ENCODE measurements at regions not wholly inside any gene's neighbourhood (a gene's known extent, or its start where the extent isn't known, plus 50 kb on each side); places are given as distances from the start of the nearest gene placed in this dataset.

DNA sequence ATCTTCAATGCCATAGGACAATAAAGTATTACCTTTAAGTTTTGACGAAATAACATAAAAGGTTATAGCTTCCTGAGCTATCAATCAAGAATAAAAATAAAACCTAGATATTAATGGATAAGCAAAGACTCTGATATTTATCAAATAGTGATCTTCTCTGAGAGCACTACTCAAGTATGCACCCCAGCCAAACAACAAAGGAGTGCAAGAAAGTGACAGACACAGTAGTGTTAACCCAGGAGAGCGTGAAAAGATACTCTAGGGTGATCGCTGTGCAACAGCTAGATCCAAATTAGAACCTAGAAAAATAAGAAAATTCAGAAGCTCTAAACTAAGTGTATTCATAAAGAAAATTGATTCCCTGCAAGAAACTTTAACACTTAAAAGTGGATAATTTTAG is 83.5 kb upstream of the CDYL start:
- no peaks in the 10 kb centered on the region for H3K9me3 ChIP-seq
- ATAC-seq (ENCODE audit: low FRiP score in 2 of 2) (no peak), DNase-seq (no peak)
- peaks cover 0 to 15% (median 0%) of the 10 kb centered on the region in 4 donors for H3K4me1 ChIP-seq
- H3K27ac ChIP-seq, result no peak overlapping the region
- no peaks in the 10 kb centered on the region for H3K27me3 ChIP-seq
- WGBS, 2 donors, result 90 to 94% methylated on average over 3 of the region's 3 CpGs
- no peaks in the 10 kb centered on the region for H3K36me3 ChIP-seq
- no peak overlapping the region for H3K4me3 ChIP-seq
- TF ChIP-seq POLR2A (IDR thresholded peaks at IDR 0.05) (no peak), EP300 (IDR thresholded peaks at IDR 0.05) (no peak), POLR2AphosphoS5 (IDR thresholded peaks at IDR 0.05) (no peak)
- TF ChIP-seq, protein P1, sequence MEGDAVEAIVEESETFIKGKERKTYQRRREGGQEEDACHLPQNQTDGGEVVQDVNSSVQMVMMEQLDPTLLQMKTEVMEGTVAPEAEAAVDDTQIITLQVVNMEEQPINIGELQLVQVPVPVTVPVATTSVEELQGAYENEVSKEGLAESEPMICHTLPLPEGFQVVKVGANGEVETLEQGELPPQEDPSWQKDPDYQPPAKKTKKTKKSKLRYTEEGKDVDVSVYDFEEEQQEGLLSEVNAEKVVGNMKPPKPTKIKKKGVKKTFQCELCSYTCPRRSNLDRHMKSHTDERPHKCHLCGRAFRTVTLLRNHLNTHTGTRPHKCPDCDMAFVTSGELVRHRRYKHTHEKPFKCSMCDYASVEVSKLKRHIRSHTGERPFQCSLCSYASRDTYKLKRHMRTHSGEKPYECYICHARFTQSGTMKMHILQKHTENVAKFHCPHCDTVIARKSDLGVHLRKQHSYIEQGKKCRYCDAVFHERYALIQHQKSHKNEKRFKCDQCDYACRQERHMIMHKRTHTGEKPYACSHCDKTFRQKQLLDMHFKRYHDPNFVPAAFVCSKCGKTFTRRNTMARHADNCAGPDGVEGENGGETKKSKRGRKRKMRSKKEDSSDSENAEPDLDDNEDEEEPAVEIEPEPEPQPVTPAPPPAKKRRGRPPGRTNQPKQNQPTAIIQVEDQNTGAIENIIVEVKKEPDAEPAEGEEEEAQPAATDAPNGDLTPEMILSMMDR (IDR thresholded peaks at IDR 0.05), result no peak

DNA sequence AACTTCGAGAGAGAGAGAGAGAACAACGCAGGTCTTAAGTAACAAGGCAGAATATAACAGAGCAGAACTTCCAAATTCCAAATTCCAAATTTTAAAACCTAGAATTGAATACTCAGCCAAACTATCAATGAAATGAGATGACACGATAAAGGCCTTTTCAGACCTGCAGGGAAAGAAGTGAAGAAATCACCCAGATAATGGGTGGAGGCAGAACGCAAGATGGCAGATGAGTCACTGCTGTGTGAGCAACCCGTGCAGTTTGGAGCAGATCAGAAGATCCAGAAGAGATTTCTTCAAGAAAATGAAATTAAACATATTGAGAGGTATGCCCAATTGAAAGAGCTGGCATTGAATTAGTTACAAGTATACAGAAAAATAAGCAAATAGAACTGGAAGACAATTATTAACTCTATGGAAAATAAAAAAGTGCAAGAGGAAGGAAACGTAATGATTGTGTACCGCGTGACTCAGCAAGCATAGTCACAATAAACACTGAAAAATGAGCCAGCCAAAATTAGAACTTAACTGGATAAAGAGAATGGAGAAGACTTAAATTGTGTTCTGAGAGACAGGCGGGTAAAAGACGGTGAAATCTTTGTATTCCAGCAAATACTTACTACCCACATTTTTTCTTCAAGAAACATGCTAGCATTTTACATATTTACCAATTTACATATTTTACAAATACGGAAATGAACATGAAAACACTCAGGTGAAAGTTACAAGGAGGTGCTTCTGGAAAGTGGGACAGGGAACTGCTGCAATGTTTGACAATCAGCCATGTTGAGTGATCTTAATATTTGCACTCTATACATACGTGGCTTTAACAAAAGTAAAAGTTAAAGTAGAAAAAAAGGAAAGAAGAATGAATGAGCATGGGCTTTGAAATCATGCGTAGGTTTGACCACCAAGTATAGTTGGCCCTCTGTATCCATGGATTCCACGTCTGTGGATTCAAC is 87.9 kb upstream of the CDYL start:
- H3K4me1 ChIP-seq, result peaks cover 0 to 11% (median 0%) of the 10 kb centered on the region in 4 donors
- ATAC-seq (ENCODE audit: low FRiP score in 2 of 2) (peak in 1 of 2 donors; percentile 93), DNase-seq (peak in 1 of 2 donors; percentile 37)
- no peaks in the 10 kb centered on the region for H3K9me3 ChIP-seq
- no peaks in the 10 kb centered on the region for H3K27me3 ChIP-seq
- TF ChIP-seq POLR2A (IDR thresholded peaks at IDR 0.05) (no peak), EP300 (IDR thresholded peaks at IDR 0.05) (no peak), POLR2AphosphoS5 (IDR thresholded peaks at IDR 0.05) (no peak)
- TF ChIP-seq, protein P1 (IDR thresholded peaks at IDR 0.05), result no peak
- peak overlapping the region in 3 of 4 donors; percentile 2 to 25 (median 16) for H3K27ac ChIP-seq
- 62 to 63% methylated on average over 14 of the region's 14 CpGs for WGBS, 2 donors
- H3K36me3 ChIP-seq, result no peaks in the 10 kb centered on the region
- H3K4me3 ChIP-seq, result no peak overlapping the region

DNA sequence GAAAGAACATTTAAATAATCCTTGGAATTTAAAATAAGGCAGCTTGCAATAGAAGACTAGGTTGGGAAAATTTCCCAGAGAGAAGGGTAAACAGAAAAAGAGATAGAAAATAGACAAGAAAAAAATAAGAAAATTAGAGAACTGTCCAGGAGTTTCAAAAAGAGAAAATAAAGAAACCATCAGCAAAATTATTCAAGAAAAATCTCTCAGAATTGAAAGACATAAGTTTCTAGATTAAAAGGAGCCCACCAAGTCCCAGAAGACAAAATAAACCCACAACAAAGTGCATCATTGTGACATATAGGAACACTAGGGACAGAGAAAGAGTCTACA is 88.6 kb upstream of the CDYL start:
- DNase-seq (no peak), ATAC-seq (ENCODE audit: low FRiP score in 2 of 2) (peak in 1 of 2 donors; percentile 16)
- Histone ChIP-seq H3K9me3 (no peaks in the 10 kb centered on the region), H3K27ac (no peak overlapping the region), H3K27me3 (no peaks in the 10 kb centered on the region), H3K4me1 (peaks cover 0 to 9% (median 0%) of the 10 kb centered on the region in 4 donors), H3K36me3 (no peaks in the 10 kb centered on the region), H3K4me3 (no peak overlapping the region)
- TF ChIP-seq EP300 (IDR thresholded peaks at IDR 0.05) (no peak), POLR2A (IDR thresholded peaks at IDR 0.05) (no peak), POLR2AphosphoS5 (IDR thresholded peaks at IDR 0.05) (no peak)
- TF ChIP-seq, protein P1 (IDR thresholded peaks at IDR 0.05), result no peak

DNA sequence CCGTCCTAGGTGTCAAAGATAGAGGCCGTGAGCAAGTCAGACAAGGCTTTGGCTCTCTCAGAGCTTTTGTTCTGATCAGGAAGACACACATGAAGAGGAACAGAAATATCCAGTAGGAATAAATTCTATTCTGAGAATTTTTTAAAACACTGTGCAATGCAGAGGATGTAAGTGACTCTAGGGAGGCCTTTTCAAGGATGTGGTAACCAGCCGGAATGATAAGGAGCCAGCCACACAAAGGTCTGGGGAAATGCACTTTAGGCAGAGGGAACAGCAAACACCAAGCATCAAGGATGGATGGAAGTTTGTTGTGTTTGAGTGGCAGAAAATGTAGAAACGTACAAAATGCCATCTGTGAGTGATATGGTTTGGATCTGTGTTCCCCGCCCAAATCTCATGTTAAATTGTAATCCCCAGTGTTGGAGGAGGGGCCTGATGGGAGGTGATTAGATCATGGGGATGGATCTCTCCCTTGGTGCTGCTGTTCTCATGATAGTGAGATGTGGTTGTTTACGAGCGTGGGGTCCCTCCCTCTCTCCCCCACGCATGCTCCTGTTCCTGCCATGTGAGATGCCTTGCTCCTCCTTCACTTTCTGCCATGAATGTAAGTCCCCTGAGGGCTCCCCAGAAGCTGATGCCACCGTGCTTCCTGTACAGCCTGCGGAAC is 93.6 kb upstream of the CDYL start:
- H3K4me1 ChIP-seq, result no peaks in the 10 kb centered on the region
- DNase-seq, result no peak
- TF ChIP-seq, protein P1 (IDR thresholded peaks at IDR 0.05), result no peak
- TF ChIP-seq POLR2AphosphoS5 (IDR thresholded peaks at IDR 0.05) (no peak), POLR2A (IDR thresholded peaks at IDR 0.05) (no peak)
- ATAC-seq (ENCODE audit: low FRiP score in 2 of 2), result peak in 1 of 2 donors; percentile 50
- H3K27ac ChIP-seq, result no peak overlapping the region
- H3K4me3 ChIP-seq, result no peak overlapping the region
- no peaks in the 10 kb centered on the region for H3K36me3 ChIP-seq
- no peaks in the 10 kb centered on the region for H3K27me3 ChIP-seq
- WGBS, 2 donors, result 85 to 88% methylated on average over 10 of the region's 10 CpGs
- H3K9me3 ChIP-seq, result no peaks in the 10 kb centered on the region
